PFSK-1 (cell line): ENCODE measurements at regions not wholly inside any gene's neighbourhood (a gene's known extent, or its start where the extent isn't known, plus 50 kb on each side); places are given as distances from the start of the nearest gene placed in this dataset.

ENCODE experiments used
- FOXP2 ChIP-seq: optimal IDR thresholded peaks from 2 replicates; pipeline ENCODE3; 2011; ENCODE audit warnings: borderline replicate concordance, control low read depth, inconsistent platforms; ENCODE audit not compliant: insufficient read depth; ENCODE audit errors: extremely low read length, extremely low read depth
- POLR2AphosphoS5 ChIP-seq: IDR thresholded peaks from 2 replicates; pipeline ENCODE4 v1.6.1; 2012; ENCODE audit warnings: low read depth, mild to moderate bottlenecking, control low read depth, low read length, moderate library complexity
- SIN3A ChIP-seq: IDR thresholded peaks from 2 replicates; pipeline ENCODE4 v1.6.1; 2012; ENCODE audit warnings: mild to moderate bottlenecking, low read length, moderate library complexity, borderline replicate concordance; ENCODE audit not compliant: insufficient read depth
- TAF1 ChIP-seq: IDR thresholded peaks from 2 replicates; pipeline ENCODE4 v1.6.1; 2012; ENCODE audit warnings: low read length, control low read depth, borderline replicate concordance; ENCODE audit not compliant: insufficient read depth
- TF ChIP-seq, protein P1 (sequence below), 2 experiments: IDR thresholded peaks; 2 replicates each; pipeline versions ENCODE4 v1.6.1 to v1.8.0; 2011 to 2012; ENCODE audit warnings: low read depth in 2 of 2, low read length in 2 of 2, control low read depth in 1 of 2, inconsistent platforms in 1 of 2, mild to moderate bottlenecking in 1 of 2, moderate library complexity in 1 of 2; ENCODE audit not compliant: insufficient read depth in 1 of 2

GRCh38 chr2:88318071-88318955 lies 134.2 kb downstream of the FOXI3 start:
- TF ChIP-seq TAF1: no peak
- no peak for TF ChIP-seq SIN3A
- no peak for TF ChIP-seq POLR2AphosphoS5
- TF ChIP-seq, protein P1, sequence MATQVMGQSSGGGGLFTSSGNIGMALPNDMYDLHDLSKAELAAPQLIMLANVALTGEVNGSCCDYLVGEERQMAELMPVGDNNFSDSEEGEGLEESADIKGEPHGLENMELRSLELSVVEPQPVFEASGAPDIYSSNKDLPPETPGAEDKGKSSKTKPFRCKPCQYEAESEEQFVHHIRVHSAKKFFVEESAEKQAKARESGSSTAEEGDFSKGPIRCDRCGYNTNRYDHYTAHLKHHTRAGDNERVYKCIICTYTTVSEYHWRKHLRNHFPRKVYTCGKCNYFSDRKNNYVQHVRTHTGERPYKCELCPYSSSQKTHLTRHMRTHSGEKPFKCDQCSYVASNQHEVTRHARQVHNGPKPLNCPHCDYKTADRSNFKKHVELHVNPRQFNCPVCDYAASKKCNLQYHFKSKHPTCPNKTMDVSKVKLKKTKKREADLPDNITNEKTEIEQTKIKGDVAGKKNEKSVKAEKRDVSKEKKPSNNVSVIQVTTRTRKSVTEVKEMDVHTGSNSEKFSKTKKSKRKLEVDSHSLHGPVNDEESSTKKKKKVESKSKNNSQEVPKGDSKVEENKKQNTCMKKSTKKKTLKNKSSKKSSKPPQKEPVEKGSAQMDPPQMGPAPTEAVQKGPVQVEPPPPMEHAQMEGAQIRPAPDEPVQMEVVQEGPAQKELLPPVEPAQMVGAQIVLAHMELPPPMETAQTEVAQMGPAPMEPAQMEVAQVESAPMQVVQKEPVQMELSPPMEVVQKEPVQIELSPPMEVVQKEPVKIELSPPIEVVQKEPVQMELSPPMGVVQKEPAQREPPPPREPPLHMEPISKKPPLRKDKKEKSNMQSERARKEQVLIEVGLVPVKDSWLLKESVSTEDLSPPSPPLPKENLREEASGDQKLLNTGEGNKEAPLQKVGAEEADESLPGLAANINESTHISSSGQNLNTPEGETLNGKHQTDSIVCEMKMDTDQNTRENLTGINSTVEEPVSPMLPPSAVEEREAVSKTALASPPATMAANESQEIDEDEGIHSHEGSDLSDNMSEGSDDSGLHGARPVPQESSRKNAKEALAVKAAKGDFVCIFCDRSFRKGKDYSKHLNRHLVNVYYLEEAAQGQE (IDR thresholded peaks at IDR 0.05; ENCODE audit: insufficient read depth in 1 of 2, low read depth in 2 of 2, low read length in 2 of 2): no peak
- no peak for TF ChIP-seq FOXP2

DNA sequence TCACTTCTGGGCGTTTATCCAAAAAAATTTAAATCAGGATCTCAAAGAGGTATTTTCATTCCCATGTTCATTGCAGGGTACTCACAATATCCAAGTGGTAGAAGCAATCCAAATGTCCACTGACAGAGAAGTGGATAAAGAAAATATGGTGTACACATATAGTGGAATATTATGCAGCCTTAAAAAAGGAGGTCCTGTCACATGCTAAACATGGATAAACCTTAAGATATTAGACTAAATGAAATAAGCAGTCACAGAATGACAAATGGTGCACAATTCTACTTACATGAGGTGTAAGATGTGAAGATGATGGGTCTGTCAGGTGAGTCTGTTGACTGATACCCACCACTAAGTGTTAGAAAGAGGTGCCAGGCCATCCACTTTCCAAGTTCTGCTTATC lies 140.6 kb downstream of the THNSL2 start:
- TF ChIP-seq, protein P1 (IDR thresholded peaks at IDR 0.05; ENCODE audit: insufficient read depth in 1 of 2, low read depth in 2 of 2, low read length in 2 of 2): no peak
- TF ChIP-seq SIN3A (no peak), TAF1 (no peak)

- TF ChIP-seq SIN3A (no peak), TAF1 (no peak), POLR2AphosphoS5 (no peak), FOXP2 (no peak)
- TF ChIP-seq, protein P1 (IDR thresholded peaks at IDR 0.05; ENCODE audit: insufficient read depth in 1 of 2, low read depth in 2 of 2, low read length in 2 of 2): no peak
Observed at GRCh38 chr2:88307817-88308216, 137.7 kb downstream of the THNSL2 start.

DNA sequence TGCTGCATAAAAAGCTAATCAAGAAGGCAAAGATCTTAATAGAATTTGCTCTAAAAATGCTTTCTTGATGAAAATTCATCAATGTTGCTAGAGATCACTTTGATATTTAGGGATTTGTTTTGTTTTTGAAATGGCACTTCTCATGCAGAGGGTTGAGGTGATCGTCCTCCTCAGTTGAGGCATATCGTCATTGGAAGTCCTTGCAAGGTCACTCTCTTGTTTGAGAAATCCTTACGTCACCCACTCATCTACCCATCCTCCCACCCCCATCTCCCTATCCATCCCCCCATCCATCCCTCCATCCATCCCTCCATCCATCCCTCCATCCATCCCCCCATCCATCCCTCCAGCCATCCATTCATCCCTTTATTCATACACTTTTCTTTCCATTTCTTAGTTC lies 133.7 kb downstream of the THNSL2 start:
- TF ChIP-seq, protein P1 (IDR thresholded peaks at IDR 0.05; ENCODE audit: insufficient read depth in 1 of 2, low read depth in 2 of 2, low read length in 2 of 2): no peak
- TF ChIP-seq POLR2AphosphoS5 (no peak), FOXP2 (no peak), SIN3A (no peak), TAF1 (no peak)
